ENCODE measurements at regions not wholly inside any gene's neighbourhood (a gene's known extent, or its start where the extent isn't known, plus 50 kb on each side); places are given as distances from the start of the nearest gene placed in this dataset.

DNA sequence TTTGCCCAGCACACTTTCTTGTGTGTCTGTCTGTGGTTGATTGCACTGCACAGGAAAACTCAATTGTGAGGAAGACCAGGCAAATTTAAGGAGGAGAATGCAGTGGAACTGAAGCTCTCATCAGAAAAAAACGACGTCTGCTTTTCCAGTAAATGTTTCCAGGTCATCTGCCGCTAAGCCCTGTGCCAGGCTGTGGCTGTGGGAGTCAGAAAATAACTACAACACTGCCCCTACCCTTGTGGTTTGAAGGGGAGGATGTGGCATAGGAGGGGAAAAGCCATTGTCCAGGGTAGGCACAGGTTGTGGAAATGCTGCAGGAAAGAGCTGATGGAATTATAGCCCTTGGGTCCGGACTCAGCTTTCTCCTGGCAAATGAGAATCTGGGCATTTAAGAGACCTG is 259.7 kb upstream of the TMEM132C start:
- Mint-ChIP-seq H3K36me3 (ENCODE audit: unreplicated experiment) (no peaks in the 10 kb centered on the region), H3K9me3 (ENCODE audit: unreplicated experiment) (no peaks in the 10 kb centered on the region), H3K27me3 (ENCODE audit: unreplicated experiment) (peaks cover 11% of the 10 kb centered on the region), H3K4me1 (ENCODE audit: unreplicated experiment) (peaks cover 17% of the 10 kb centered on the region), H3K27ac (ENCODE audit: unreplicated experiment) (no peak overlapping the region), H3K4me3 (ENCODE audit: unreplicated experiment) (no peak overlapping the region)
- DNase-seq (ENCODE audit: extremely low spot score, unreplicated experiment), result no peak
- TF ChIP-seq, protein P1, sequence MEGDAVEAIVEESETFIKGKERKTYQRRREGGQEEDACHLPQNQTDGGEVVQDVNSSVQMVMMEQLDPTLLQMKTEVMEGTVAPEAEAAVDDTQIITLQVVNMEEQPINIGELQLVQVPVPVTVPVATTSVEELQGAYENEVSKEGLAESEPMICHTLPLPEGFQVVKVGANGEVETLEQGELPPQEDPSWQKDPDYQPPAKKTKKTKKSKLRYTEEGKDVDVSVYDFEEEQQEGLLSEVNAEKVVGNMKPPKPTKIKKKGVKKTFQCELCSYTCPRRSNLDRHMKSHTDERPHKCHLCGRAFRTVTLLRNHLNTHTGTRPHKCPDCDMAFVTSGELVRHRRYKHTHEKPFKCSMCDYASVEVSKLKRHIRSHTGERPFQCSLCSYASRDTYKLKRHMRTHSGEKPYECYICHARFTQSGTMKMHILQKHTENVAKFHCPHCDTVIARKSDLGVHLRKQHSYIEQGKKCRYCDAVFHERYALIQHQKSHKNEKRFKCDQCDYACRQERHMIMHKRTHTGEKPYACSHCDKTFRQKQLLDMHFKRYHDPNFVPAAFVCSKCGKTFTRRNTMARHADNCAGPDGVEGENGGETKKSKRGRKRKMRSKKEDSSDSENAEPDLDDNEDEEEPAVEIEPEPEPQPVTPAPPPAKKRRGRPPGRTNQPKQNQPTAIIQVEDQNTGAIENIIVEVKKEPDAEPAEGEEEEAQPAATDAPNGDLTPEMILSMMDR (IDR thresholded peaks at IDR 0.05), result no peak

DNA sequence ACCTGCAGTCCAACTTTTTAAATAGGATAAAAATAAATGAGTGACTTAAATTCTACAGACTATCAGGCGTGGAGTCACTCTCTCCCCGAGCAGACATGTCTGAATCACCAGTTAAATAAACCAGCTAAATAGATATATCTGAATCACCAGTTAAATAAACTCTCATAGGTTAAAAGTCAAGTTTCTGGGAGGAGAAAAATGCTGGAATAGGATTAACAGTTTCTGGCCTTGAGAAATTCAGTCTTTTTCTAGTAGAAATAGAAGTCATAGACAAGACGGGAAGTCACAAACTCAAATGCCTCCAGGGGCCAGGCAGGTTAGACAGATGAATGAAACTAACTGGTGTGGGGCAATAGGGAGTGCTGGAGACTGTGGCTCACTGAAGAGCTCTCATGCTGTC is 258.6 kb upstream of the TMEM132C start:
- H3K36me3 Mint-ChIP-seq (ENCODE audit: unreplicated experiment), result no peaks in the 10 kb centered on the region
- H3K9me3 Mint-ChIP-seq (ENCODE audit: unreplicated experiment), result no peaks in the 10 kb centered on the region
- DNase-seq (ENCODE audit: extremely low spot score, unreplicated experiment), result no peak
- peaks cover 11% of the 10 kb centered on the region for H3K27me3 Mint-ChIP-seq (ENCODE audit: unreplicated experiment)
- H3K4me3 Mint-ChIP-seq (ENCODE audit: unreplicated experiment), result no peak overlapping the region
- TF ChIP-seq, protein P1 (IDR thresholded peaks at IDR 0.05), result no peak
- peaks cover 17% of the 10 kb centered on the region for H3K4me1 Mint-ChIP-seq (ENCODE audit: unreplicated experiment)
- H3K27ac Mint-ChIP-seq (ENCODE audit: unreplicated experiment), result peak overlapping the region; percentile 31

DNA sequence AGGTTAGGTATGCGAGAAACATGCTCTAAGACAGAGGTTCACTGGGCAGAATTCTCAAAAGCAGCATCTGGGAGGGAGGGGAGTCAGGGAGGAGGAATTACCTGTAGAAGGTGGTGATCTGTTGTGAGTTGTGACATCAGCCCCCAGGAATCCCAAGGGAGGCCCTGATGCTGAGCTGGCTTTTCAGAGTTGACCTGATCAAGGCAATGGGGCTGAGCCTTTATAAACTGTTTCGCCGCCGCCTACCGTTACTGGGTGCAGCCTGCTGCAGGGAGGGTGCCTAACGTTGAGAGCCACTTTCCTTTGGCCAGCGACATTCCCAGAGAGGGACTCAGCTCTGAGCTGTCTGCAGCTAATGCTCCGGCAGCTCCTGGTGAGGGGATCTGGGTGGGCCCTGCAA is 257.9 kb upstream of the TMEM132C start:
- no peak overlapping the region for H3K4me3 Mint-ChIP-seq (ENCODE audit: unreplicated experiment)
- no peaks in the 10 kb centered on the region for H3K36me3 Mint-ChIP-seq (ENCODE audit: unreplicated experiment)
- H3K4me1 Mint-ChIP-seq (ENCODE audit: unreplicated experiment), result peaks cover 17% of the 10 kb centered on the region
- TF ChIP-seq, protein P1 (IDR thresholded peaks at IDR 0.05), result no peak
- H3K9me3 Mint-ChIP-seq (ENCODE audit: unreplicated experiment), result no peaks in the 10 kb centered on the region
- H3K27me3 Mint-ChIP-seq (ENCODE audit: unreplicated experiment), result peaks cover 11% of the 10 kb centered on the region
- H3K27ac Mint-ChIP-seq (ENCODE audit: unreplicated experiment), result no peak overlapping the region
- DNase-seq (ENCODE audit: extremely low spot score, unreplicated experiment), result no peak

DNA sequence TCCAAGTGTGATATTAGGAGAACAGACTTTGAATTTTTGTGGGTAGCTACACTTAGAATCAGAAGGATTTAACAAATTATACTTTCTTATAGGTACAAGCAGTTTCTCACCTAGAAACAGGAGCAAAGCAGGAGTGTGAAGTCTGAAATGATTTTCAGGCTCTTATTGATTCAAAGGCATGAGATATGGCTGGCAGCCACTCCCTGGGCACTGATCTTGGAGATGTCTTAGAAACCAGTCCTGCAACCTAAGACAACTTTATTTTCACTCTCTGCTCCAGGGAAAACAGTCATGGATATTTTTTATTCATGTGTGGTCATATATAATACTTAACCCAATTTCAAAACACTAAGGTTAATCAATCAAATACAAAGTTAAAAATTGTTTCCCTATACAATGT is 254.9 kb upstream of the TMEM132C start:
- Mint-ChIP-seq H3K4me1 (ENCODE audit: unreplicated experiment) (peaks cover 14% of the 10 kb centered on the region), H3K4me3 (ENCODE audit: unreplicated experiment) (no peak overlapping the region), H3K9me3 (ENCODE audit: unreplicated experiment) (no peaks in the 10 kb centered on the region), H3K36me3 (ENCODE audit: unreplicated experiment) (no peaks in the 10 kb centered on the region), H3K27ac (ENCODE audit: unreplicated experiment) (no peak overlapping the region), H3K27me3 (ENCODE audit: unreplicated experiment) (peaks cover 5% of the 10 kb centered on the region)
- TF ChIP-seq, protein P1 (IDR thresholded peaks at IDR 0.05), result no peak
- no peak for DNase-seq (ENCODE audit: extremely low spot score, unreplicated experiment)

DNA sequence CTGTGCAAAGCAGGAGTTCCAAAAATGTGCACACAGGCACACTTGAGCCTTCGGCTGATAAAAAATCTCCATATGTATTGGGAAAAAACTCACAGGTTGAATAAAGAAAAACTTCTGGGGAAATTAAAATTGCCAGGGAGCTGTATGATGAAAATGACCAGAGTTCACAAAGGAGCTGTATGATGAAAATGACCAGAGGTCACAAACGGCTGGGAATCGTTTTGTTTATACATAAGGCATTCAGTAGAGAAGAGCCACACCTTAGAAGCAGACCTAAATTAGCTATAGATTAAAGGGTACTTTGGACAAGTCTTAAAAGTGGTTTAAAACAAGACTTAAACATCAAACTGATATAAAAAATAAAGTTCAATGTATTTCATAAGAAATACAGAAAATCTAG is 251.7 kb upstream of the TMEM132C start:
- Mint-ChIP-seq H3K27me3 (ENCODE audit: unreplicated experiment) (peaks cover 12% of the 10 kb centered on the region), H3K9me3 (ENCODE audit: unreplicated experiment) (peaks cover 3% of the 10 kb centered on the region), H3K27ac (ENCODE audit: unreplicated experiment) (no peak overlapping the region), H3K36me3 (ENCODE audit: unreplicated experiment) (no peaks in the 10 kb centered on the region), H3K4me1 (ENCODE audit: unreplicated experiment) (peaks cover under 1% of the 10 kb centered on the region), H3K4me3 (ENCODE audit: unreplicated experiment) (no peak overlapping the region)
- no peak for DNase-seq (ENCODE audit: extremely low spot score, unreplicated experiment)
- TF ChIP-seq, protein P1 (IDR thresholded peaks at IDR 0.05), result no peak

Data from osteocyte (in vitro differentiated cells).